CD14-positive monocyte (primary cell): ENCODE measurements at regions not wholly inside any gene's neighbourhood (a gene's known extent, or its start where the extent isn't known, plus 50 kb on each side); places are given as distances from the start of the nearest gene placed in this dataset.

ENCODE experiments used
- DNase-seq, 3 donors: peaks; one replicate each; pipeline ENCODE4 v3.0.0-alpha.2; 2011 to 2022
- H2AFZ ChIP-seq: 2 replicates; pipeline ENCODE4 v1.6.0; 2012; ENCODE audit warnings: mild to moderate bottlenecking, low read depth, low read length, inconsistent platforms; ENCODE audit not compliant: insufficient read depth, poor library complexity, severe bottlenecking
- H3K27ac ChIP-seq, 2 donors: 1 replicate in 1 of 2; 2 replicates in 1 of 2; pipeline ENCODE4 v1.5.1; 2012 to 2013; ENCODE audit warnings: low read length in 2 of 2, control low read depth in 1 of 2, inconsistent platforms in 1 of 2, low read depth in 1 of 2, mild to moderate bottlenecking in 1 of 2
- H3K27me3 ChIP-seq, 2 donors: one replicate each; pipeline versions ENCODE4 v1.6.0 to v1.6.1; 2011 to 2013; ENCODE audit warnings: low read length in 2 of 2; ENCODE audit not compliant: control insufficient read depth in 2 of 2, insufficient read depth in 2 of 2
- H3K36me3 ChIP-seq, 2 donors: replicated peaks in 1 of 2; 1 replicate in 1 of 2; 2 replicates in 1 of 2; pipeline versions ENCODE4 v1.5.1 to v1.6.1; 2012 to 2013; ENCODE audit warnings: low read length in 2 of 2, control low read depth in 1 of 2, inconsistent platforms in 1 of 2, mild to moderate bottlenecking in 1 of 2; ENCODE audit not compliant: insufficient read depth in 2 of 2, control insufficient read depth in 1 of 2
- H3K4me1 ChIP-seq, 2 donors: 1 replicate in 1 of 2; 2 replicates in 1 of 2; pipeline versions ENCODE4 v1.5.1 to v1.6.1; 2012 to 2013; ENCODE audit warnings: low read length in 2 of 2, control low read depth in 1 of 2, inconsistent platforms in 1 of 2, mild to moderate bottlenecking in 1 of 2, moderate library complexity in 1 of 2; ENCODE audit not compliant: insufficient read depth in 2 of 2, control insufficient read depth in 1 of 2
- H3K4me2 ChIP-seq: replicated peaks from 2 replicates; pipeline ENCODE3; 2012; ENCODE audit warnings: low read length, moderate library complexity, mild to moderate bottlenecking; ENCODE audit not compliant: poor library complexity, severe bottlenecking; ENCODE audit errors: extremely low read depth
- H3K4me3 ChIP-seq, 3 experiments: fragments of 200-600 bp in 1 of 3; sonication (generic) in 1 of 3; replicated peaks in 1 of 3; 1 replicate in 2 of 3; 2 replicates in 1 of 3; pipeline ENCODE4 v1.5.1; 2011 to 2013; ENCODE audit warnings: low read length in 3 of 3, mild to moderate bottlenecking in 3 of 3, control low read depth in 2 of 3, low read depth in 2 of 3, inconsistent platforms in 1 of 3, moderate library complexity in 1 of 3
- H3K79me2 ChIP-seq: 2 replicates; pipeline ENCODE4 v1.6.0; 2012; ENCODE audit warnings: mild to moderate bottlenecking, control low read depth, inconsistent platforms, low read length, moderate library complexity; ENCODE audit not compliant: insufficient read depth
- H3K9ac ChIP-seq: 2 replicates; pipeline ENCODE4 v1.6.0; 2017; ENCODE audit warnings: low read length, mild to moderate bottlenecking; ENCODE audit not compliant: insufficient read depth, poor library complexity, severe bottlenecking
- H3K9me3 ChIP-seq, 2 donors: replicated peaks in 1 of 2; 1 replicate in 1 of 2; 2 replicates in 1 of 2; pipeline versions ENCODE4 v1.5.1 to v1.6.1; 2012 to 2013; ENCODE audit warnings: low read length in 2 of 2, control low read depth in 1 of 2; ENCODE audit not compliant: control insufficient read depth in 1 of 2, insufficient read depth in 1 of 2
- H4K20me1 ChIP-seq: 2 replicates; pipeline ENCODE4 v1.6.0; 2012; ENCODE audit warnings: mild to moderate bottlenecking, low read length, control low read depth, moderate library complexity; ENCODE audit not compliant: insufficient read depth
- H3K27ac Mint-ChIP-seq, 7 donors: one replicate each; pipeline ENCODE4 v1.8.0; 2020; ENCODE audit warnings: mild to moderate bottlenecking in 7 of 7, mixed read lengths in 7 of 7, moderate library complexity in 6 of 7, inconsistent platforms in 2 of 7
- H3K27me3 Mint-ChIP-seq, 3 donors: one replicate each; pipeline ENCODE4 v1.8.0; 2021 to 2022; ENCODE audit warnings: low read depth in 3 of 3, mild to moderate bottlenecking in 3 of 3, mixed read lengths in 3 of 3, moderate library complexity in 3 of 3, inconsistent platforms in 1 of 3
- H3K36me3 Mint-ChIP-seq, 2 donors: one replicate each; pipeline ENCODE4 v1.8.0; 2020; ENCODE audit warnings: mixed read lengths in 2 of 2, inconsistent platforms in 1 of 2, mild to moderate bottlenecking in 1 of 2
- H3K4me1 Mint-ChIP-seq: one replicate; pipeline ENCODE4 v1.8.0; 2020; ENCODE audit warnings: mild to moderate bottlenecking, mixed read lengths
- H3K4me3 Mint-ChIP-seq, 2 donors: one replicate each; pipeline ENCODE4 v1.8.0; 2020; ENCODE audit warnings: mild to moderate bottlenecking in 2 of 2, mixed read lengths in 2 of 2, moderate library complexity in 1 of 2
- H3K9me3 Mint-ChIP-seq, 7 donors: one replicate each; pipeline ENCODE4 v1.8.0; 2020 to 2022; ENCODE audit warnings: mixed read lengths in 7 of 7, mild to moderate bottlenecking in 6 of 7, moderate library complexity in 6 of 7, inconsistent platforms in 2 of 7
- CTCF ChIP-seq: fragments of 200-600 bp; IDR thresholded peaks from one replicate; pipeline ENCODE4 v1.8.0; 2022; ENCODE audit warnings: antibody characterized with exemption, mild to moderate bottlenecking
- WGBS: methylation state at CpG from one replicate; pipeline ENCODE4 v1.1.5; 2013; ENCODE audit warnings: missing lambda C conversion rate; ENCODE audit not compliant: insufficient coverage; 5-methylcytosine and 5-hydroxymethylcytosine counted together
- intact Hi-C, 2 donors: fragments of 100-400 bp; cut with micrococcal nuclease; formaldehyde crosslinking; loops; one replicate each; pipeline versions ENCODE4 v1.15.0 to v1.15.1; 2023

GRCh38 chr9:11001546-11001945, 388.7 kb upstream of the PTPRD start:
- Mint-ChIP-seq H3K27ac (no peak overlapping the region), H3K4me1 (no peaks in the 10 kb centered on the region), H3K27me3 (peaks cover 0 to 1% (median 0%) of the 10 kb centered on the region in 3 donors), H3K36me3 (no peaks in the 10 kb centered on the region), H3K4me3 (no peak overlapping the region), H3K9me3 (no peaks in the 10 kb centered on the region)
- intact Hi-C loops = no loop called here
- no peaks in the 10 kb centered on the region for H3K79me2 ChIP-seq
- H3K9ac ChIP-seq = no peak overlapping the region
- H4K20me1 ChIP-seq = no peaks in the 10 kb centered on the region
- no peaks in the 10 kb centered on the region for H3K9me3 ChIP-seq
- no peak overlapping the region for H3K4me3 ChIP-seq
- H3K27ac ChIP-seq = no peak overlapping the region
- TF ChIP-seq CTCF = no peak
- no peak for DNase-seq
- no peaks in the 10 kb centered on the region for H3K4me1 ChIP-seq
- H3K36me3 ChIP-seq = no peaks in the 10 kb centered on the region
- H3K27me3 ChIP-seq = no peaks in the 10 kb centered on the region
- no peak overlapping the region for H2AFZ ChIP-seq
- no peak overlapping the region for H3K4me2 ChIP-seq

GRCh38 chr9:11002705-11003104, 389.9 kb upstream of the PTPRD start:
- no peak overlapping the region for H3K4me3 ChIP-seq
- TF ChIP-seq CTCF = no peak
- Mint-ChIP-seq H3K4me1 (no peaks in the 10 kb centered on the region), H3K4me3 (no peak overlapping the region), H3K27me3 (peaks cover 0 to 1% (median 0%) of the 10 kb centered on the region in 3 donors), H3K9me3 (no peaks in the 10 kb centered on the region), H3K36me3 (no peaks in the 10 kb centered on the region), H3K27ac (no peak overlapping the region)
- H3K9ac ChIP-seq = no peak overlapping the region
- no peak overlapping the region for H2AFZ ChIP-seq
- H3K36me3 ChIP-seq = no peaks in the 10 kb centered on the region
- H3K4me2 ChIP-seq = no peak overlapping the region
- no peaks in the 10 kb centered on the region for H3K79me2 ChIP-seq
- no peaks in the 10 kb centered on the region for H3K27me3 ChIP-seq
- DNase-seq = no peak
- H3K27ac ChIP-seq = no peak overlapping the region
- H3K4me1 ChIP-seq = no peaks in the 10 kb centered on the region
- WGBS = 13% methylated on average over 1 of the region's 1 CpG
- H3K9me3 ChIP-seq = no peaks in the 10 kb centered on the region
- no peaks in the 10 kb centered on the region for H4K20me1 ChIP-seq
- intact Hi-C loops = no loop called here
